ENCODE measurements at regions not wholly inside any gene's neighbourhood (a gene's known extent, or its start where the extent isn't known, plus 50 kb on each side); places are given as distances from the start of the nearest gene placed in this dataset.

- no peak for TF ChIP-seq CTCF (IDR thresholded peaks at IDR 0.05)
- TF ChIP-seq POLR2A (IDR thresholded peaks at IDR 0.05), result no peak
These were observed 108.4 kb downstream of the IGLL1 start for GRCh38 chr22:23471698-23472097.

Measured in lower leg skin (tissue), 3 donors.